ENCODE measurements at regions not wholly inside any gene's neighbourhood (a gene's known extent, or its start where the extent isn't known, plus 50 kb on each side); places are given as distances from the start of the nearest gene placed in this dataset.
"Not testable (repeated sequence)": the region's sequence is repeated elsewhere in the genome, so short reads cannot be mapped to it uniquely, and the experiment has no call there.

DNA sequence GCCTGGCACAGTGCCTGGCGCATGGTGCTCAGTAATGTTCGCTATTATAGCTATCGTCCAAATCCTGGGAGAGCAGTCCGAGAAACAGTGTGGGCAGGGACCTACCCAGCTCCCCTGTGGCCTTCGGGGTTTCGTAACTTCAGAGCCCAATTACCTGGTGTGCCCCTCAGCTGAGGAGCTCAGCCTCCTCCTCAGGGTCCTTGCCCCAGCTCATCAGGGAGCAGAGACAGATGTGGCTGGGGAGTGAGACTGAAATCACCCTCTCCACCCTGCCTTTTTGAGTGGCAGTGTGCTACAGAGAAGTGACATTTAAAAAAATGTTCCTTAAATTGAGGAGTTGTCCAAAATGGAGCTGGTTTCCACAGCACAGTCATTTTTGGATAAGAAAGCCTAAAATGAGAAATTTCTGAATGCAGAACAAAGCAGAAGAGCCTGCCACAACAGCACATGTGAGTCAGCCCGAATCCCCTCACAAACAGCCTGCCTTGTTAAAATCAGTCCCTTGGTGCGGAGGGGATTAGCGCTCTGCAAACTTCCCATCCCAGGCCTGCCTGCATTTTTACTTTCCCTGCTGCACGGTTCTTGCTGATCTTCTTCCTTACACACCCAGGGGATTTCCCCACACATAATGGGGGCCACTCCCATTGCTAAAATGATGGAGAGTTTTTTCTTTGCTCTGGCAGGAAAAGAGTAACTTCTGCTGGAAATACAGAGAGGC, 78.1 kb upstream of the PITX1 start:
- no peak for DNase-seq

DNA sequence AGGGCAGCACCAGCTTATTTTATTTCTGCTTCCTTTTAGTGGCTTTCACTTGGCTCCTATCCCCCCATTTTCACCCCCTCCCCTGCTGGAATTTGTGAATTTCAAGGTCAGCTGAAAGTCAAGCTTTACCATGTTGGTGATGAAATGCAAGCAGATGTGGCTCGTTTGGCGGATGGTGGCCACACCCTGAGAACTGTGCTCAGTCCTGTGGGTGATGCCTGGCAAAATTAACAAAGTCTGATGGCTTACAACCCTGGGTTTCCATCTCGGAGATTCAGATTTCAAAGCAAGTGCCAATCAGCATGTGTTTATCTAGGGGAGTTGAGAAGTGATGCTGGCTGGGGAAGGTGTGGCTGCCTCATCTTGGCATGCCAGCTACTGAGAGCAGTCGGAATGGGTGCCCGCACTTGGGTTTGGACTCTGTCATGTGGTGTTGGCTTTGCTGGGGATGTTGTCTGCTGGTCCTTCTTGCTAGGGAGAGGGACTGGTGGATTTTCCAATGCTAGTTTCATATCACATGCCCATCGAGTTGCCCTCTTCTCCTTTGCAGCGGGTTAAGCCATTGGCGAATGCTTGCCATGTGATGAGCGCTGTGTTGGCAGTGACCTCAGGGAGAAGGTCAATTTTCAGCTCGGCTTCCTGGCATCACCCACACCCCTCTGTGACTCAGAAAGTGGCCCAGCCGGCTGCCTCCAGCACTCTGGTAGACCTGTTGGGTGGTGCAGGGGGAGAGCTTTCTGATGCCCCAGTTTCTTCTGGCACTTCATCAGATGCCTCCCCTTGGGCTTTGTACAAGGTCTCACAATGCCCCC, 77.0 kb upstream of the PITX1 start:
- DNase-seq, result no peak

DNA sequence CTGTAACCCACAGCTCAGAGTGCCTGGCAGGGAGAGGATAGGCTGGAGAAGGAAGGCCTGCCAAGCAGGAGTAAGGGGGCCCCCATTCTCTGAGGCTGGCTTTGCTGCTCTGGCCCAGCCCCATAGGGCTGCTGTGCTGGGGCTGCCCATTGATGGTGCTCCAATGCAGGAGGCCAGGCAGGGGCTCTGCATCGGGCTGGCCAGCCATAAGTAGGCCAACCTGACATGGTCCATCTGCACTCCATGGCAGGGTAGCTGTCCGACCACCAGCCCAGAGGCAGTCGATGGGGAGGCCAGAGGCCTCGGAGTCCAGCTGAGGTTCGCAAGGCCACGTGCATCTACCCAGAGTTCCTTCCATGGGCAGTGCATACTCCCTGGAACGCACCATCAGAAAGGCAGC, 75.0 kb upstream of the PITX1 start:
- no peak for DNase-seq

DNA sequence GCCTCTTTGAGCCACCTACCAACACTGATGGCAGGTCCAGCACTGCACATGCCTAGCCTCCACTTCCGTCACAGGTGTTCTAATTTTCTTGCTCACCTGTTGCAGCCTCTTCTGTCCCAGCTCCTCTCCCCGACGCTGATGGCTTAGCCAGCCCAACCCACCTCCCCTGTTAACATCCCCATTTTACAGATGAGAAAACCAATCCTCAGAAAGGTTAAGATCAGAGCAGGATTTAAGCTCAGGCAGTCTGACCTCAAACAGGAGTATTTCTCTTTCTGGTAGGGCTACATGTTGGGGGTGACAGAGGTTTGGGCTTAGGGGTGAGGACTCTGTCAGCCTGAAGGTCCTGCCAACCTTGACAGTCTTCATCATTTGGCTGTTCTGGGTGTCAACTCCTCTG, 74.5 kb upstream of the PITX1 start:
- no peak for DNase-seq

DNA sequence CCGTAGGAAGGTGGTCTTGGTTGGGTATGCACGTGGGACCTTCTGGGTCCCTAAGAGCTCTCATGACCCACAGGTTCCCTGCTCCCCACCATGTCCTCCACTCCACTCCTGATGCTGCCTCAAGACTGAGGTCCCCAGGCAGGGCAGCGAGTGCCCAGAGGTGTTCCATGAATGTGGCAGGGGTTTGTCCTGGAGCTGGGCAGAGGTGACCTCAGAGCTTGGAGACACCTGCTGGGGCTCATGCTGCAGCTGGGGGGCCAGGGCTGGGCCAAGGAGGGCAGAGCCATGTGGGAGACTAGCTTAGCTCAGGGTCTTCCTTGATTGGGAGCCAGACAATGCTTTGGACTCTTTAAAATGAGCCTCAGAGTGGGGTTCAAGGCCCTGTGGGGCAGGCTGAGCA, 74.0 kb upstream of the PITX1 start:
- no peak for DNase-seq

DNA sequence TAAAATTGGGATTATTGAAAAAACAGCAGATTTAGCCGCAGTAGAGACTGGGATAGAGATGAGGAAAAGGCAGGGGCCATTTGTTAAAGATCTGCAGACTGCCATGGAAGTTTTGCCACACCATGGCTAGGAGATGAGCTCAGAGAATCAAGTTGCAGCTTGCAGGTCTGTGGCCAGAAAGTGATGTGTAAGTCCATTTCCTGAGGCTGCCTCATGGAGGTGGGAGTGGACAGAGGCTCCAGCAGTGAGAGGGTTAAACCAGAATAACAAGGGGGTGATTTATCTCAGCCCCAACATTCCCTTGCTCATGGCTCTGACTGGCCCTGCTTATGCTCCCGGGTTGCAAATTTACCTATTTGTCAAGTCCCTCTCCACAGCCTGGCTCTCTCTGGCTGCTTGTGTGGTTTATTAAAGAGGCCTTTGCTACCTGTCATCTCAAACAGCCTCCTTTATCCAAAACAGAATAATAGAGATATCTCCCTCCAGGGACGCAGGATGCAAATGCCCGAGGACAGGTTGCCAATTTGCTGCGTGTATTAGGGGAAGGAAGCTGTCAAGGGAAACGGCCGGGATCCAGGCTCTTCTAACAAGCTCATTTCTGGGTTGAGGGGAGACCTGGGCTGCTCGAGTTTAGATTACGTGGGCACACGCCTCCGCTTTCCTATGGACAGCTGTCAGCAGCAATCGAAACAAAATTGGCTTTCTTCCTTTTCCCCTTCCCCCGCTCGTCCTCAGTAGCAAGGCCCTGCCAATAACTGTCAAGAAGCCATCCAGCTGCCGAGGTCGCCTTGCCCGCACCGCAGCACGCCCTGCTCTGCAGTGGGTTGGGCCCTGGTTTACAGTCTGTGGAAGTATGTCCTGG, 72.8 kb upstream of the PITX1 start:
- no peak for DNase-seq

DNA sequence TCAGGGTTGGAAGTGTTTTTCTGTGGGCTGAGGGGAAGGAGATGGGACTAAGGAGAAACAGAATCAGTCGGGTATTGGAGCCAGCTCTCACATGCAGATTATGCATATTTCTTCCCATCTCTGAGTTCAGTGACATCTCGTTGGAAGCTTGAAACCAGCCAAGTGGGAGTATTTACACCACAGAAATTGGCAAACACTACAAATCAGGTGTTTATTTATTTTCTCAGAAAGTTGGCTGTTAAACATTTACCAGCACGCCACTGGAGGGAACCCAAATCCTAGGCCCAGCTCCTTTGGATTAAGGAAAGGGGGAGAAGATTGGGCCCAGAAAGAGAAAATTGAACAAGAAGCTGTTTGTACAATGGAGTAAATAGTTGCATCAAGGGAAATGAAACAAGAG, 72.1 kb upstream of the PITX1 start:
- no peak for DNase-seq

DNA sequence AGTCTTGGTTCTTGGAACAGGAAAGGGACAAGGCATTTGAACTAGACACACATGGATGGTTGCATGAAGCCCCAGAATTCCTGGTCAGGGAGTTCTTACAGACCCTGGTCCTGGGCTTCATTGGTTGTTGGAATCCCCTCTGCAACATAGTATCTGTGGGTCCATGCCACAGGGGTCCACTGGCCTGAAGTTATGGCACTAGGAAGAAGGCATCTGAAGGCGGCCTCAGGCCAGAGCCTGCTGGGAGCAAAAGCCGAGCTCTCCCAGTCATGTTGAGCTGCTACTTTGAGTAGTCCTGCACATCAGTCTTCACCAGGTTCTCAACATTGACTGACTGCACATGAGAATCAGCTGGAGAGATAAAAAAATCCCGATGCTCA, 71.1 kb upstream of the PITX1 start:
- no peak for DNase-seq

DNA sequence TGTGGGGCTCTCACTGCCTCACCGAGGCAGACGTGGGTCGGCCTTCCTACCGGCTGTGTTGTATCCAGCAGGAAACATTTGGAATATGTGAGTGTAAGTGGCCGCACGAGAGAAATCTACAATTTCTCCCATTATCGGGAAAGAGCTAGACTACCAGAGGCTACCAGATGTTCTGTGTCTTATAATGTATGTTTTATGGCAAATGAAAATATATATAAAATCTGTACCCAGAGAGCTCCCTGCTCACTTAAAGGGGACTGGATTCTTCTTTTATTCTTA, 69.5 kb upstream of the PITX1 start:
- DNase-seq, result no peak

DNA sequence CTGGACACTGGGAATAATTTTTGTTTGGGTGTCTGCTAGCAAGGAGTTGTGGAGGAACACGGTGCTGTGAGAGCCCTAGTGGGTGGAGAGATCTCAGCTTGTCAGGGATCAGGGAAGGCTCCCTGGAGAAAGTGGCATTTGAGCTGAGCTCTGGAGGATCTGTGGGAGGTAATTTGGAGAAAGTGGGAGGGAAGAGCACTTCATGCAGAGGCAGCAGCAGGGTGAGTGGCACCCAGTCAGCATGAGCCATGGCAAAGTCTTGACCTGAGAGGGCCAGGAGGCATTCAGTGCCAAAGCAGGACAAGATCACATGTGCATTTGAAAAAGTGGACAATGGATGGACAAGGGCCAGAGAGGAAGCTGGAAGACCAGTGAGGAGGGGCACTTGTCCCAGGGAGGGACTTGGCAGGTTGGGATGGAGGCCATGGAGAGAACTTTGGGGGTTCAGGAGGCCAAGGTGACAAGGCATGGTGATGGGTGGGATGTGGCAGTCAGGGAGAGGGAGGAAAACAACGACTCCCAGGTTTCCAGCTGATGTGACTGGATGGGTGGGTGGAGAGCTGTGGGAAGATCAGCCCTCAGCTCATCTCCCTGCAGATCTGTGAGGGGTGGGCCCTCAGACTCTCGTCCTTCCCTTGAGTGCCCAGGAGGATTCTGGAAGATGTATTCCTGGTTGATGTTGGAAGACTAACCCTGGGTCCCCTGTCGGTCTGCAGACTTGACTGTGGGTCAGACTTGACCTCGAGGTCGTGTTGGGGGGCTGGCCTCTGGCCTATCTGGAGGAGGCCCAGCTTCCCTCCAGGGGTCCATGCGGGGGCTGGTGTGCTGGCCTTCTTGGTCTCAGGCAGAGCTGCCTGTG, 68.9 kb upstream of the PITX1 start:
- DNase-seq, result no peak

DNA sequence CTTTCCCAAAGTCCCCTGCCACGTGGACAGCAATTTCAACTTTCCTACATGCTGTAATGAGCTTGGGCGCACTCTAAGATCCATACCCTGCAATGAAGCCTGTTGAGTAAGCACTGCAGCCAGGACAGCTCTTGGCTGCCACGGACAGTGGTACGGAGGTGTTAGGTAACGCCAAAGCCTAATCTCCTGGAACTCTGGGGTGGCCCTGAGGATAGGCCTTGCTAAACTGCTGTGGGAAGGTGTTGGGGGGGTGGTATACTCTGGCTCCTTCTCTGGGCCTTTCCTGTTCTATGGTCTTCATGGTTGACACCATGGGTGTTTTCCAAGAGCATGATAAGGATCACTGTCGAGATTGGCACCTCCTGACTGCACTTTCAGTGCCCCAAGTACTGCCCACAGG, 66.4 kb upstream of the PITX1 start:
- DNase-seq, result no peak

DNA sequence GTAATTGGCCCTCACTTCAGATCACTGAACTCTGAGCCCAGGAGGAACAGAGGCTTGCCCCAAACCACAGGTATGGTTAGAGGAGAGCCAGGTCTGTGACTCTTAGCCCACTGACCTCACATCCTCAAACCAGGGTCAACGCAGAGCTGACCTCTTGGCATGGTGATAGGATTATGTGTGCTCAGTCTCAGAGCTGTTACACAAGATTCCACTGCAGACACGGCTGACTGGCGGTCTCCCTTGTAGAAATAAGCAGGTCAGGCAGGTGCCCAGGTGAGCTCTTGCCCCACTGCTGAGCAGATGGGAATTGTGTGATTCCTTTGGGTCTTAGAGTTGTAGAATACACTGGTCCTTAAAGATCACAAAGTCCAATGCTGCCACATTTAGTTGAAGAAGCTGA, 66.0 kb upstream of the PITX1 start:
- DNase-seq, result no peak

DNA sequence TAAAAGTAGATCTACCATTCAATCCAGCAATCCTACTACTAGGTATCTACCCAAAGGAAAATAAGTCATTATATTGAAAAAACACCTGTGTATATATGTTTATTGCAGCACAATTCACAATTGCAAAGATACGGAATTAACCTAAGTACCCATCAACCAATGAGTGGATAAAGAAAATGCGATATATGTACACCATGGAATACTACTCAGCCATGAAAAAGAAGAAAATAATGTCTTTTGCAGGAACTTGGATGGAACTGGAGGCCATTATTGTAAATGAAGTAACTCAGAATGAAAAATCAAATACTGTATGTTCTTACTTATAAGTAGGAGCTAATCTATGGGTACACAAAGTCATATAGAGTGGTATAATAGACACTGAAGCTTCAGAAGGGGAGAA, 63.4 kb upstream of the PITX1 start:
- DNase-seq, result no peak

DNA sequence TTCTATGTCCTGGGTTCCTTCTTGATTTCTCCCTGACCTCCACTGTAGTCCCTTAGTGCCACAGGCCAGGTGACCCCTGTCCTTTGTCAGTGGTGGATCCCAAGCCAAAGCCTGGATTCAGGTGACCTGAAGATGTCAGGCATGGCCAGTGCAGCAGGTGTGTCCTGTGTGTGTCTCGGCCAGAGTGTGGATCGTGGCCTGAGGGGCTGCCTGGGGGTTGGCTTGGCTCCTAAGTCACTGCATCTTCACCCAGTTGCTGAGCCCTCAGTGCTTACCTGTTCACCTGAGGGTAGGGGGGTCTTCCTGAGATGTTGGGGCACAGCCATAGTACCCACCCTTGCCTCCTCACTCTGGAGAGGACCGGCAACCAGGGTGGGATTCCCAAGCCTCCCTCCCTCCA, 61.8 kb upstream of the PITX1 start:
- no peak for DNase-seq

DNA sequence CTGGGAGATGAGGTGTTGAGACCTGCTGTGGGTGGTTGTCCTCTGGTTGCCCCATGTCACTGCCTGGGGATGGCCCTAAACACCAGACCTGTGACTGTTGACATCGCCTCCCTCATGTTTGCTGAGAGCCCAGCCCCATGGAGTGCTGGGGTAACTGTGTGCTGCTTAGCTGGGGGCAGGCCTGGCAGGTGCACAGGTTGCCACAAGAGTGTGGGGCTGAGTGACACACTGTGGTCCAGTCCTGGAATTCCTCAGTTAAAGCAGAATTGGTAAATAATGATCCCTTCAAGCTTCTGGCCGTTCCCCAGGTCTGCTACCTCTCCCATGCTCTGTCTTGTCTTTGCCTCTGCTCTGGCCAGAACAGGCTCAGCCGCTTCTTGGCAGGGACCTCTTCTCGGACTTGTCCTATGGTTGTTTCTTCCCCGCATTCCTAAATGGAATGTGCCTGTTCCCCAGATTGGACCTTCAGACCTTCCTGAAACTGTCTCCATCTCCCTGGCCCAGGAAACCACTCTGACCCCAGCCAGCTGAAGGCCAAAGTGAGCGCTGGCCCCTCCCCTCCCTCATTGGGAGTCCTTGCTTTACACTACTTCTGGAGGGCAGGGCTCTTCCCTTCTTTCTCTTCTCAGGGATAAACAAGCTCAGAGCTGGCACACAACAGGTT, 61.2 kb upstream of the PITX1 start:
- DNase-seq, result no peak

DNA sequence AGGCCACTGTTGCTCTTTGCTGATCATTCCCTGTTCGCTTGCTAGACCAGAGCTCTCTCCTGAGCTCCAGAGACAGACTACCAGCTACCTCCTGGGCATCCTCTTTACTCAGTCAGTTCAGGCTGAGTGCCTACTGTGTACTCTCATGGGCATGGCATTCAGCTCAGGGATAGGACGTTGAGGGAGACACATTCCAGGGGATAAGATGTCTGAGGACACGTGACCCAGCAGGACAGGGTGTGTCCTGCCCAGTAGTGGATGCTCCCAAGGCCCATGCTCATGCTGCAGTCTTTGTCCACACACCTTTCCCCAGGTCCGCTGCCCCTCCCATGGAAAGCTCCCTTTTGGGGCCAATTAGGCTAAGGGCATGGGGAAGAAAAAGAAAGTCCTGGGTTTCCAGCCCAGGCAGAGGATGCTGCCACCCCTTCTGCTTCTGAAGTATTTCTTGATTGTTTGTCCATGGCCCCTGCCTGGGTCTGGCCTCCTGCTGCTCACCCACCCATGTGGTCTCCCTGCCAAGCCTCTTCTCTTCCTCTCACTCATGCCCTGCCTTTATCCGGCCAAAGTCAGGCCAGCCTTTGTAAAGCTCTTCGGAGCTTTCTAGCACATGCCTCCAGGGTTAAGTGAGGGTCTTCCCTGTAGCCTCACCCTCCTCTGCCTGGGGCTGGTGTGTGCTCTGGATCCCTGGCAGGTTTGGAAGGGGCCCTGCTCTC, 60.5 kb upstream of the PITX1 start:
- DNase-seq, result no peak

DNA sequence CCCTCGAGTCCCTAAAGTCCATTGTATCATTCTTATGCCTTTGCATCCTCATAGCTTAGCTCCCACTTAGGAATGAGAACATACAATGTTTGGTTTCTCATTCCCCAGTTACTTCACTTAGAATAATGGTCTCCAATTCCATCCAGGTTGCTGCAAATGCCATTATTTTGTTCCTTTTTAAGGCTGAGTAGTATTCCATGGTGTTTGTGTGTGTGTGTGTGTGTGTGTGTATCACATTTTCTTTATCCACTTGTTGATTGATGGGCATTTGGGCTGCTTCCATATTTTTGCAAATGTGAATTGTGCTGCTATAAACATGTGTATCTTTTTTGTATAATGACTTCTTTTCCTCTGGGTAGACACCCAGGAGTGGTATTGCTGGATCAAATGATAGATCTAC, 59.5 kb upstream of the PITX1 start:
- DNase-seq, result not testable (repeated sequence)

DNA sequence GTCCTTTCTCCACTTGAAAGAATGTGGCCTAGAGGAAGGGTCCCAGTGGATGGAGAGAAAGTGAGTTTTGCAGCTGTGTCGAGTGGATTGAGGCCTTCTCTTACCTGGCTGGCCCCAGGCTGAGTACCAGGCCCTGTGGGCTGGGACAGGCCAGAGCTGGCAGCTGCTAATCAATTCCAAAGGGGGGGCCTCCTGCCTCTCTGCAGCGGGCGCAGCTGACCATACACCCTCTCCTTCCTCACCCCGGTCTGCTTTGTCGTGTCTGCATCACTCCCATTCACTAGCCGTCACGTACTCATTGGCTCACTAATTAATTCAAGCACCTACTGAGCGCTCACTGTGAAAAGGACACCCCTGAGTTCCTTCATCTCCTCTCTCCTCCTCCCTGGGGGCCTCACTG, 58.4 kb upstream of the PITX1 start:
- no peak for DNase-seq

DNA sequence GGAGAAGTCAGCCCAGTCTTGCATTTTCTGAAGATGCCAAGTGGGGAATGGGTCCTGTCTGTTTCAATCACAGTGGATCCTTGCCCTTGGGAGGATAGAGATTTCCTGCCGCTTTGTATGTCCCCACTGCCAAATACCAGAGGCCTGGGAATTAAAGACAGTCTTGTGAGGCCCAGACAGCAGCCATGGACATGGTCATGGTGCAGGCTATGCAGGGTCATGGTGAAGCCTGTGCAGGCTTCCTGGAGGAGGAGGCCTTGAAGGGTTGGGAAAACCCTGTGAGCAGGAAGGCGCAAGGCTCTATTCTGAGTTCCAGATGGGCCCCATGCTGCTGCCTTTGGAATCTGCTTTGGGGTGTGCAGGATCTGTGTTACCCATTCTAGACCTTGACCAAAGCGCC, 57.3 kb upstream of the PITX1 start:
- no peak for DNase-seq

DNA sequence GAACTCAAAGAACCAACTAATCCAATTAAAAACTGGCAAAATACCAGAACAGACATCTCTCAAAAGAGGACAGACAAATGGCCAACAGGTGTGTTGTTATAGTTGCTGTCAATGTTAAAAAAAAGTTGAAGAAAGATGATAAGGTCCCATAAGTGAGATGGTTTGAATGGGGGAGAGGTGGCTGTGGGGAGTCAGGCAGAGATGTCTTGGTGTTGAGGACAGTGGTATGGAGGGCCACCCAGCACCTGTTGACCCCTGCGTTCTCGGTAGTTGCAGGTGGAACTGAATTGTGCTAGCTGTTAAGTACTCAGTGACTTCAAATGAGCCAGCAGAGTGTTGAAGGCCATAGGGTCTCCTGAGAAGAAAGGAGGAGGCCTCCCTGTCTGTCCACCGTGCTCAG, 55.9 kb upstream of the PITX1 start:
- DNase-seq, result no peak

DNA sequence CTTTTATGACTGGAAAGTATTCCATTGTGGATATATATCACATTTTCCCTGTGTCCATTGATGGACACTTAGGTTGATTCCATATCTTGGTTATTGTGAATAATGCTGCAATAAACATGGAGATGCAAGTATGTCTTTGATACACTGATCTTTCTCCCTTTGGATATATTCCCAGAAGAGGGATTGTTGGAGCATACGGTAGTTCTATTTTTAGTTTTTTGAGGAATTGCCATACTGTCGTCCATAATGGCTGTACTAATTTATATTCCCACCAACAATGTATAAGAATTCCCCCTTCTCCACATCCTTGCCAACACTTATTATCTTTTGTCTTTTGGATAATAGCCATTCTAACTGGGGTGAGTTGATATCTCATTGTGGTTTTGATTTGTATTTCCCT, 54.9 kb upstream of the PITX1 start:
- DNase-seq, result no peak

DNA sequence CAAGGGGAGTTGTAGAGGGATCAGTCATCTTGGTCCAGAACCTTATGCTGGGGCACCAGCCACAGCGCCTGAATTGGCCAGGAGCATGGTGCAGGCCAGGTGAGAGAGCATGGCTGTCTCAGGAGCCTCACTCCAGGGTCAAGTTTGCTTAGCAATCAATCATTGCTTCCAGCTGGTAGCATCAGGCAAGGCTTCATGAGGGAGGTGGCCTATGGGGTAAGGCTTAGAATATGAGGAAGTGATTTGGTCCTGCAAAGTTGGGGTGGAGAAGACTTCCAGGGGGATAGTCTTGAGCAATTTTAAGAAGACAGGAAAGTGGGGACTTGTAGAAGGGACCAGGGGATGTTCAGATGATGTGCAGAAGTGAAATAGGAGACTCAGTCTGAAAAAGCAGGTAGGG, 53.9 kb upstream of the PITX1 start:
- DNase-seq, result no peak
